Keratinocyte (primary cell): ENCODE measurements at regions not wholly inside any gene's neighbourhood (a gene's known extent, or its start where the extent isn't known, plus 50 kb on each side); places are given as distances from the start of the nearest gene placed in this dataset.

Experiments
- DNase-seq: peaks from one replicate; pipeline ENCODE4 v3.0.0-alpha.2; 2011; ENCODE audit warnings: low read depth, missing footprints, low spot score
- FAIRE-seq: peaks from 2 replicates; lab custom pipeline; 2011; peaks lifted over from hg19 to GRCh38; lab: Jason Lieb, UNC
- H2AFZ ChIP-seq: 2 replicates; pipeline ENCODE4 v1.6.0; 2012; ENCODE audit warnings: low read length, control low read depth, inconsistent platforms; ENCODE audit not compliant: control insufficient read depth
- H3K27ac ChIP-seq: 2 replicates; pipeline ENCODE4 v1.5.1; 2011; ENCODE audit warnings: low read length; ENCODE audit not compliant: control insufficient read depth, insufficient read depth
- H3K27me3 ChIP-seq: 3 replicates; pipeline ENCODE4 v1.6.0; 2011; ENCODE audit warnings: low read length; ENCODE audit not compliant: control insufficient read depth, insufficient read depth; ENCODE audit errors: extremely low read depth
- H3K36me3 ChIP-seq, 2 experiments: 2 replicates in 1 of 2; 3 replicates in 1 of 2; pipeline ENCODE4 v1.5.1; 2011; ENCODE audit warnings: low read length in 2 of 2, mild to moderate bottlenecking in 1 of 2; ENCODE audit not compliant: control insufficient read depth in 2 of 2, insufficient read depth in 2 of 2; ENCODE audit errors: extremely low read depth in 1 of 2
- H3K4me1 ChIP-seq: 3 replicates; pipeline ENCODE4 v1.5.1; 2011; ENCODE audit warnings: low read length; ENCODE audit not compliant: control insufficient read depth, insufficient read depth; ENCODE audit errors: extremely low read depth
- H3K4me2 ChIP-seq: 3 replicates; pipeline ENCODE4 v1.6.0; 2011; ENCODE audit warnings: low read depth, low read length; ENCODE audit not compliant: control insufficient read depth, insufficient read depth; ENCODE audit errors: extremely low read depth
- H3K4me3 ChIP-seq, 3 experiments: fragments of 200-600 bp in 1 of 3; sonication (generic) in 1 of 3; 2 replicates in 2 of 3; 3 replicates in 1 of 3; pipeline ENCODE4 v1.5.1; 2011 to 2016; ENCODE audit warnings: low read length in 3 of 3, mild to moderate bottlenecking in 3 of 3, control low read depth in 2 of 3, inconsistent platforms in 1 of 3, low read depth in 1 of 3, mixed read lengths in 1 of 3, mixed run types in 1 of 3, moderate library complexity in 1 of 3; ENCODE audit not compliant: control insufficient read depth in 2 of 3, insufficient read depth in 2 of 3; ENCODE audit errors: extremely low read depth in 1 of 3
- H3K79me2 ChIP-seq: 2 replicates; pipeline ENCODE4 v1.6.0; 2012; ENCODE audit warnings: low read length; ENCODE audit not compliant: control insufficient read depth, insufficient read depth
- H3K9ac ChIP-seq: 3 replicates; pipeline ENCODE4 v1.6.0; 2011; ENCODE audit warnings: low read length; ENCODE audit not compliant: control insufficient read depth, insufficient read depth; ENCODE audit errors: extremely low read depth
- H3K9me1 ChIP-seq: 3 replicates; pipeline ENCODE4 v1.6.0; 2011; ENCODE audit warnings: low read length; ENCODE audit not compliant: control insufficient read depth, insufficient read depth; ENCODE audit errors: extremely low read depth
- H3K9me3 ChIP-seq: 2 replicates; pipeline ENCODE4 v1.5.1; 2012; ENCODE audit warnings: low read depth, low read length; ENCODE audit not compliant: control insufficient read depth
- H4K20me1 ChIP-seq: 3 replicates; pipeline ENCODE4 v1.6.0; 2011; ENCODE audit warnings: low read length; ENCODE audit not compliant: control insufficient read depth, insufficient read depth; ENCODE audit errors: extremely low read depth
- EZH2 ChIP-seq: IDR thresholded peaks from one replicate; pipeline ENCODE4 v1.6.1; 2012; ENCODE audit warnings: inconsistent platforms, mild to moderate bottlenecking, low read length, moderate library complexity
- dilution Hi-C: fragments of 300-500 bp; cut with MboI; formaldehyde crosslinking; loops from one replicate; pipeline ENCODE4 v1.7.0; 2020; ENCODE audit warnings: low sequenced_read_pairs; ENCODE audit not compliant: extremely low pct_ligation_motif_present
- TF ChIP-seq, protein P1 (sequence below), 3 experiments: IDR thresholded peaks in 1 of 3; conservative IDR thresholded peaks in 1 of 3; optimal IDR thresholded peaks in 1 of 3; 2 replicates in 2 of 3; 3 replicates in 1 of 3; pipeline versions ENCODE3 to v1.5.1; 2011; ENCODE audit warnings: low read length in 3 of 3, mild to moderate bottlenecking in 3 of 3, moderate library complexity in 2 of 3, control low read depth in 1 of 3, inconsistent platforms in 1 of 3; ENCODE audit not compliant: insufficient read depth in 2 of 3; ENCODE audit errors: extremely low read depth in 1 of 3

DNA sequence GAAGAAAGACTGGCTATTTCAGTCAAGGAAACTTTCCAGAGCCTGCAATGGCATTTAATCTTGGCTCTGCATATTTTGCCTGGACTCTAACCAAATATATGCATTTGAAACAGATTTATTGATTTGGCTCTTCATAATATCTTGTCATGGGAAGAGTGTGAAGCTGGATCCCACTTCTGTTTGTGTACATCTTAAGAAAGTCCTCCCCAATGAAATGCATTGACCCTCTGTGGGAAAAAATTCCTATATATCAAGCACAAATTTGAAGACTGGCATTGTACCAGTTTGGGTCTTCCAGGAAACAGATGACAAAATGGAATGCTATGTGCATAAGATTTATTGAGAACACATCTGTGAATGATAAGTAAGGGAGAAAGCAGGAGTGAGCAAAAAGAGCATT lies 897.3 kb upstream of the TENM3 start:
- Histone ChIP-seq H2AFZ (no peak overlapping the region), H3K4me1 (no peaks in the 10 kb centered on the region), H3K36me3 (no peaks in the 10 kb centered on the region), H4K20me1 (no peaks in the 10 kb centered on the region), H3K9me3 (no peaks in the 10 kb centered on the region), H3K27me3 (no peaks in the 10 kb centered on the region), H3K79me2 (no peaks in the 10 kb centered on the region), H3K27ac (no peak overlapping the region), H3K9ac (no peak overlapping the region), H3K4me2 (no peak overlapping the region), H3K9me1 (no peaks in the 10 kb centered on the region), H3K4me3 (no peak overlapping the region)
- DNase-seq: no peak
- dilution Hi-C loops: no loop called here
- no peak for FAIRE-seq
- TF ChIP-seq, protein P1, sequence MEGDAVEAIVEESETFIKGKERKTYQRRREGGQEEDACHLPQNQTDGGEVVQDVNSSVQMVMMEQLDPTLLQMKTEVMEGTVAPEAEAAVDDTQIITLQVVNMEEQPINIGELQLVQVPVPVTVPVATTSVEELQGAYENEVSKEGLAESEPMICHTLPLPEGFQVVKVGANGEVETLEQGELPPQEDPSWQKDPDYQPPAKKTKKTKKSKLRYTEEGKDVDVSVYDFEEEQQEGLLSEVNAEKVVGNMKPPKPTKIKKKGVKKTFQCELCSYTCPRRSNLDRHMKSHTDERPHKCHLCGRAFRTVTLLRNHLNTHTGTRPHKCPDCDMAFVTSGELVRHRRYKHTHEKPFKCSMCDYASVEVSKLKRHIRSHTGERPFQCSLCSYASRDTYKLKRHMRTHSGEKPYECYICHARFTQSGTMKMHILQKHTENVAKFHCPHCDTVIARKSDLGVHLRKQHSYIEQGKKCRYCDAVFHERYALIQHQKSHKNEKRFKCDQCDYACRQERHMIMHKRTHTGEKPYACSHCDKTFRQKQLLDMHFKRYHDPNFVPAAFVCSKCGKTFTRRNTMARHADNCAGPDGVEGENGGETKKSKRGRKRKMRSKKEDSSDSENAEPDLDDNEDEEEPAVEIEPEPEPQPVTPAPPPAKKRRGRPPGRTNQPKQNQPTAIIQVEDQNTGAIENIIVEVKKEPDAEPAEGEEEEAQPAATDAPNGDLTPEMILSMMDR (optimal IDR thresholded peaks at IDR 0.05 in 1 of 3, IDR thresholded peaks at IDR 0.05 in 1 of 3, conservative IDR thresholded peaks at IDR 0.05 in 1 of 3; ENCODE audit: extremely low read depth in 1 of 3, insufficient read depth in 2 of 3, low read length in 3 of 3): no peak
- no peak for TF ChIP-seq EZH2

DNA sequence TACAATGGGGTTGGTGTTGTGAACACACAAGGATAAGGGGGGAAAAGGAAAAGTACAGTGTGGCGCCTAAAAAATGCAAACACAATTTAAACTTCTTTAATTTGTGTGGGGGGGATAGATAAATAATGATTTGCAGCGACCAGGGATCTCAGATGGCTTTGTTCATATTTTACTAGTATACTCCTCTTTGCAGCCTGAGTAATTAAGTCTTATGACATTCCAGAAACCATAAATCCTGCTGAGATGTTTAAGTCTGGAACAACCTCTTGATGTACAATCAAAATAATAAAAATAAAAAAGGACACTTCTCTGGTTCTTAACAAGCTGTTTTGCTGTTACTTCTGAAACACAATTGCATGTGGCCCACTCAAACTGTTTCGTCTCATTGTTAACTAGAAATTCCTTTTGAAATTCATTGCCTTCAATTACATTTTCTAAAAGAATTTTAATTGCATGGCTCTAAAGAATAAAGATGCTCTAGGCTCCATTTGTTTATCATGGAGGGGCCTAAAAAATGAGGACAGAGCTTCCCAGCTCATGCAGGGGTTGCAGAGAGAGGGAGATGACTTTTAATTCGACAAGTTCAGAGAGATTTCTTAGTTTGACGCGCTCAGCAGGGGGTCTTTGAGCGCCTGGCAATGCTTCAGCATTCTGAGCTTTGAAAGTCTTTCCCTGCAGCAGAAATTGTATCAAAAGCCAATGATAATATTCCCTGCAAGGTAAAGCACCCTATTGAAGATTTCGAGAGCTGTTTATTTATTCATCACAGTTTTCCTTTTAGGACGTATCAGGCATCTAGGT lies 892.4 kb upstream of the TENM3 start:
- Histone ChIP-seq H3K4me2 (no peak overlapping the region), H3K4me1 (no peaks in the 10 kb centered on the region), H3K27me3 (no peaks in the 10 kb centered on the region), H3K9me1 (no peaks in the 10 kb centered on the region), H2AFZ (no peak overlapping the region), H3K9me3 (no peaks in the 10 kb centered on the region), H3K4me3 (no peak overlapping the region), H4K20me1 (no peaks in the 10 kb centered on the region), H3K36me3 (no peaks in the 10 kb centered on the region), H3K27ac (no peak overlapping the region), H3K79me2 (no peaks in the 10 kb centered on the region), H3K9ac (no peak overlapping the region)
- FAIRE-seq (no peak), DNase-seq (no peak)
- no peak for TF ChIP-seq EZH2
- TF ChIP-seq, protein P1 (optimal IDR thresholded peaks at IDR 0.05 in 1 of 3, IDR thresholded peaks at IDR 0.05 in 1 of 3, conservative IDR thresholded peaks at IDR 0.05 in 1 of 3; ENCODE audit: extremely low read depth in 1 of 3, insufficient read depth in 2 of 3, low read length in 3 of 3): no peak
- dilution Hi-C loops: no loop called here
